RWPE1 (cell line): ENCODE measurements at regions not wholly inside any gene's neighbourhood (a gene's known extent, or its start where the extent isn't known, plus 50 kb on each side); places are given as distances from the start of the nearest gene placed in this dataset.
"Not testable (repeated sequence)": the region's sequence is repeated elsewhere in the genome, so short reads cannot be mapped to it uniquely, and the experiment has no call there.

ENCODE experiments used
- CTCF ChIA-PET: fragments of 350-600 bp; sonication (Branson Sonifier 250); formaldehyde crosslinking; extraction: SDS; loops from one replicate; lab custom pipeline; 2021; lab: Yijun Ruan, JAX
- POLR2A ChIA-PET: fragments of 400-600 bp; formaldehyde crosslinking; extraction: SDS; loops from one replicate; lab custom pipeline; 2020; ENCODE audit warnings: antibody characterized with exemption; ENCODE audit not compliant: low non-redundant PET; lab: Yijun Ruan, JAX
- DNase-seq: peaks from one replicate; pipeline ENCODE4 v3.0.0; 2012; ENCODE audit warnings: low spot score
- H3K27ac ChIP-seq: fragments of 450-650 bp; 2 replicates; pipeline ENCODE4 v1.5.1; 2017
- CTCF ChIP-seq: fragments of 450-650 bp; conservative IDR thresholded peaks from 2 replicates; pipeline ENCODE4 v1.5.1; 2017; ENCODE audit warnings: low read depth, mild to moderate bottlenecking

DNA sequence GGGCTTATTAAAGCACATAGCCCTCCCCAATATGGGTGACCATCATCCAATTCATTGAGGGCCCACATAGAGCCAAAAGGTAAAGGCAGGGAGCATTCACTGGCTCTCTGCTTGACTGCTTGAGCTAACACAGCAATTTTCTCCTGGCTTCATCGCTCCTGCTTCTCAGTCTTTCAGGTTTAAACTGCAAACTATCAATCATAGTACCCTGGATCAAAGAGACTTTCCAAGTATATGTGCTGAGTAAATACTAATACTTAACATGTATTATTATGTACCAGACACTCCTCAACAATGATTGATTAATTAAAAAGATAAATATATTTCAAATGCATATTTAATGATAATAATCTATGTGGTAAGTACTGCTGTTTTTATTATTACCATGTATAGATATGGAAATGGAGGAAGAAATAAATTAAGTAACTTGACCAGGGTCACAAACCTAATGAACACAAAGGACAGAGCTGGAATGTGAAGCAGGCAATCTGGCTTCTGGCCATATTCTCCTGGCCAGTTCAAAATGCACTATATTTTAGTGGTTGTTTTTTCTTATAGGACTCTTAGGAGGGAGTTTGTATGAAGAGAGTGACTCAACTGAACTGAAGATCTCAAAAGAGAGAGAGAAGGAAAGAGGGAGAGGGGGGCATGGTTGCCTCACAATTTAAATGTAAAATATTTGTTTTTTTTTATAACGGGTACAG is 1197.3 kb downstream of the TECRL start:
- H3K27ac ChIP-seq: no peak overlapping the region
- CTCF ChIA-PET: no interaction called here
- POLR2A ChIA-PET: no interaction called here
- DNase-seq: no peak
- no peak for TF ChIP-seq CTCF

GRCh38 chr4:63211375-63211774 is 1197.9 kb downstream of the TECRL start:
- CTCF ChIA-PET: no interaction called here
- no peak for DNase-seq
- no peak overlapping the region for H3K27ac ChIP-seq
- POLR2A ChIA-PET: no interaction called here
- TF ChIP-seq CTCF: no peak

- DNase-seq, CTCF ChIA-PET, POLR2A ChIA-PET, H3K27ac ChIP-seq: not testable (repeated sequence)
These were observed 1216.2 kb downstream of the TECRL start for GRCh38 chr4:63193029-63193428.

GRCh38 chr4:63171341-63171740 is 1237.9 kb downstream of the TECRL start:
- CTCF ChIA-PET: no interaction called here
- POLR2A ChIA-PET: no interaction called here
- DNase-seq: no peak
- TF ChIP-seq CTCF: no peak
- no peak overlapping the region for H3K27ac ChIP-seq

DNA sequence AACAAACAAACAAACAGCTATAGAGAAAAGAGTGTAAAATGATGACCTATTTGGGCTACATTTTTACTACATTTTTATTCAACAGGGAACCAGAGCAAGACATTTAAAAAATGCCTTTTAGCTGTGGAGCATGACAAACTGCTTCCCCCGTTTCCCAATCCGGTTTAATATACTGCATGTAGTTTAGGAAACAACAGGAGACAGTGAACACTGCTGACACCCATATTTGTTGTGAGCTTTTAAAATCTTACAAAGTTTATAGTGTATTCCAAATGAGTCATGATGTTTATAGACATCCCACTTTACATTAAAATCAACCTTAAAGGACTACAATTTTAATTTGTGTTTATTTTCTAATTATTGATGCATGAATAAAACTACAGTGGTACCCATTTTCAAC is 1238.3 kb downstream of the TECRL start:
- TF ChIP-seq CTCF: no peak
- ChIA-PET CTCF (no interaction called here), POLR2A (no interaction called here)
- H3K27ac ChIP-seq: no peak overlapping the region
- no peak for DNase-seq

DNA sequence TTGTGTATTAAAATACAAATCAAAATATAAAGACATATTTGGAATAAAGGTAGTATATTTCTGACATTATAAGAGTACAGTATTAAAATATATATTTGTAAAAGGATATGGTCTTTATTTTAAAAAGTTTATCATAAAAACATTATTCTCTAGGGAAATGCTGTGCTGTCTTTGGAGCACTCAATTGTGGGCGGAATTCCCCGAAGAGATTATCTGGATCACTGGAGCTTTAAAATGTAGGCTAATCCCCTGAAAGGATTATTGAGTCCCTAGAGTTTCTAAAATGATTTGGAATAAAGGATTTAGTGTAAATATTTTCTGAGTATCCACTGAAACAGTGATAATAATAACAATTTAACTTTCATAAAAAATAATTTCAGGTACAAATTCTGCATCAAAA is 1239.4 kb downstream of the TECRL start:
- no peak for DNase-seq
- POLR2A ChIA-PET: no interaction called here
- H3K27ac ChIP-seq: no peak overlapping the region
- CTCF ChIA-PET: no interaction called here
- no peak for TF ChIP-seq CTCF

- ChIA-PET CTCF (no interaction called here), POLR2A (no interaction called here)
- TF ChIP-seq CTCF: no peak
- DNase-seq: no peak
- no peak overlapping the region for H3K27ac ChIP-seq
These were observed 1253.7 kb downstream of the TECRL start for GRCh38 chr4:63155561-63155960.
